Panc1 (cell line): ENCODE measurements at regions not wholly inside any gene's neighbourhood (a gene's known extent, or its start where the extent isn't known, plus 50 kb on each side); places are given as distances from the start of the nearest gene placed in this dataset.
"Not testable (repeated sequence)": the region's sequence is repeated elsewhere in the genome, so short reads cannot be mapped to it uniquely, and the experiment has no call there.

Source experiments
- POLR2AphosphoS5 ChIP-seq: IDR thresholded peaks from 2 replicates; pipeline ENCODE4 v1.6.1; 2012; ENCODE audit warnings: mild to moderate bottlenecking, low read depth, low read length, moderate library complexity
- SIN3A ChIP-seq: IDR thresholded peaks from 2 replicates; pipeline ENCODE4 v1.6.1; 2012; ENCODE audit warnings: low read depth, mild to moderate bottlenecking, low read length, moderate library complexity, borderline replicate concordance; ENCODE audit not compliant: insufficient read depth
- TCF7L2 ChIP-seq: IDR thresholded peaks from 2 replicates; pipeline ENCODE4 v1.6.1; 2011; ENCODE audit warnings: mild to moderate bottlenecking, low read depth, low read length, inconsistent platforms
- TF ChIP-seq, protein P1 (sequence below): fragments of 450-650 bp; IDR thresholded peaks from 2 replicates; pipeline ENCODE4 v1.5.1; 2017; ENCODE audit warnings: mild to moderate bottlenecking
- TF ChIP-seq, protein P2 (sequence below), 2 experiments: IDR thresholded peaks; 2 replicates each; pipeline ENCODE4 v1.6.1; 2011 to 2012; ENCODE audit warnings: low read depth in 2 of 2, control low read depth in 1 of 2, low read length in 1 of 2, mild to moderate bottlenecking in 1 of 2, moderate library complexity in 1 of 2; ENCODE audit not compliant: insufficient read depth in 1 of 2

DNA sequence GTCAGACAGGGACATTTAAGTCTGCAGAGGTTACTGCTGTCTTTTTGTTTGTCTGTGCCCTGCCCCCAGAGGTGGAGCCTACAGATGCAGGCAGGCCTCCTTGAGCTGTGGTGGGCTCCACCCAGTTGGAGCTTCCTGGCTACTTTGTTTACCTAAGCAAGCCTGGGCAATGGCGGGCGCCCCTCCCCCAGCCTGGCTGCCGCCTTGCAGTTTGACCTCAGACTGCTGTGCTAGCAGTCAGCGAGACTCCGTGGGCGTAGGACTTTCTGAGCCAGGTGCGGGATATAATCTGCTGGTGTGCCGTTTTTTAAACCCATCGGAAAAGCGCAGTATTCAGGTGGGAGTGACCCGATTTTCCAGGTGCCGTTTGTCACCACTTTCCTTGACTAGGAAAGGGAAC, 690.4 kb upstream of the CNTN5 start:
- not testable (repeated sequence) for TF ChIP-seq SIN3A, POLR2AphosphoS5, TCF7L2
- TF ChIP-seq, protein P1, sequence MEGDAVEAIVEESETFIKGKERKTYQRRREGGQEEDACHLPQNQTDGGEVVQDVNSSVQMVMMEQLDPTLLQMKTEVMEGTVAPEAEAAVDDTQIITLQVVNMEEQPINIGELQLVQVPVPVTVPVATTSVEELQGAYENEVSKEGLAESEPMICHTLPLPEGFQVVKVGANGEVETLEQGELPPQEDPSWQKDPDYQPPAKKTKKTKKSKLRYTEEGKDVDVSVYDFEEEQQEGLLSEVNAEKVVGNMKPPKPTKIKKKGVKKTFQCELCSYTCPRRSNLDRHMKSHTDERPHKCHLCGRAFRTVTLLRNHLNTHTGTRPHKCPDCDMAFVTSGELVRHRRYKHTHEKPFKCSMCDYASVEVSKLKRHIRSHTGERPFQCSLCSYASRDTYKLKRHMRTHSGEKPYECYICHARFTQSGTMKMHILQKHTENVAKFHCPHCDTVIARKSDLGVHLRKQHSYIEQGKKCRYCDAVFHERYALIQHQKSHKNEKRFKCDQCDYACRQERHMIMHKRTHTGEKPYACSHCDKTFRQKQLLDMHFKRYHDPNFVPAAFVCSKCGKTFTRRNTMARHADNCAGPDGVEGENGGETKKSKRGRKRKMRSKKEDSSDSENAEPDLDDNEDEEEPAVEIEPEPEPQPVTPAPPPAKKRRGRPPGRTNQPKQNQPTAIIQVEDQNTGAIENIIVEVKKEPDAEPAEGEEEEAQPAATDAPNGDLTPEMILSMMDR, result not testable (repeated sequence)
- TF ChIP-seq, protein P2, sequence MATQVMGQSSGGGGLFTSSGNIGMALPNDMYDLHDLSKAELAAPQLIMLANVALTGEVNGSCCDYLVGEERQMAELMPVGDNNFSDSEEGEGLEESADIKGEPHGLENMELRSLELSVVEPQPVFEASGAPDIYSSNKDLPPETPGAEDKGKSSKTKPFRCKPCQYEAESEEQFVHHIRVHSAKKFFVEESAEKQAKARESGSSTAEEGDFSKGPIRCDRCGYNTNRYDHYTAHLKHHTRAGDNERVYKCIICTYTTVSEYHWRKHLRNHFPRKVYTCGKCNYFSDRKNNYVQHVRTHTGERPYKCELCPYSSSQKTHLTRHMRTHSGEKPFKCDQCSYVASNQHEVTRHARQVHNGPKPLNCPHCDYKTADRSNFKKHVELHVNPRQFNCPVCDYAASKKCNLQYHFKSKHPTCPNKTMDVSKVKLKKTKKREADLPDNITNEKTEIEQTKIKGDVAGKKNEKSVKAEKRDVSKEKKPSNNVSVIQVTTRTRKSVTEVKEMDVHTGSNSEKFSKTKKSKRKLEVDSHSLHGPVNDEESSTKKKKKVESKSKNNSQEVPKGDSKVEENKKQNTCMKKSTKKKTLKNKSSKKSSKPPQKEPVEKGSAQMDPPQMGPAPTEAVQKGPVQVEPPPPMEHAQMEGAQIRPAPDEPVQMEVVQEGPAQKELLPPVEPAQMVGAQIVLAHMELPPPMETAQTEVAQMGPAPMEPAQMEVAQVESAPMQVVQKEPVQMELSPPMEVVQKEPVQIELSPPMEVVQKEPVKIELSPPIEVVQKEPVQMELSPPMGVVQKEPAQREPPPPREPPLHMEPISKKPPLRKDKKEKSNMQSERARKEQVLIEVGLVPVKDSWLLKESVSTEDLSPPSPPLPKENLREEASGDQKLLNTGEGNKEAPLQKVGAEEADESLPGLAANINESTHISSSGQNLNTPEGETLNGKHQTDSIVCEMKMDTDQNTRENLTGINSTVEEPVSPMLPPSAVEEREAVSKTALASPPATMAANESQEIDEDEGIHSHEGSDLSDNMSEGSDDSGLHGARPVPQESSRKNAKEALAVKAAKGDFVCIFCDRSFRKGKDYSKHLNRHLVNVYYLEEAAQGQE (IDR thresholded peaks at IDR 0.05; ENCODE audit: insufficient read depth in 1 of 2, low read depth in 2 of 2, low read length in 1 of 2), result not testable (repeated sequence)
